ENCODE measurements at regions not wholly inside any gene's neighbourhood (a gene's known extent, or its start where the extent isn't known, plus 50 kb on each side); places are given as distances from the start of the nearest gene placed in this dataset.

- TF ChIP-seq GATA1 (IDR thresholded peaks at IDR 0.05; ENCODE audit: low read depth, low read length): no peak
- TF ChIP-seq POLR2A (IDR thresholded peaks at IDR 0.05; ENCODE audit: low read length): no peak
- no peak for DNase-seq
Observed at GRCh38 chr4:136540747-136541146, 991.5 kb downstream of the PCDH18 start.

GRCh38 chr4:136528131-136528530 is 1004.2 kb downstream of the PCDH18 start:
- TF ChIP-seq POLR2A (IDR thresholded peaks at IDR 0.05; ENCODE audit: low read length) (no peak), GATA1 (IDR thresholded peaks at IDR 0.05; ENCODE audit: low read depth, low read length) (no peak)
- no peak for DNase-seq

GRCh38 chr4:136526517-136526916 is 1005.8 kb downstream of the PCDH18 start:
- DNase-seq: no peak
- TF ChIP-seq GATA1 (IDR thresholded peaks at IDR 0.05; ENCODE audit: low read depth, low read length) (no peak), POLR2A (IDR thresholded peaks at IDR 0.05; ENCODE audit: low read length) (no peak)

GRCh38 chr4:136524039-136524438 is 1008.3 kb downstream of the PCDH18 start:
- no peak for TF ChIP-seq GATA1 (IDR thresholded peaks at IDR 0.05; ENCODE audit: low read depth, low read length)
- no peak for TF ChIP-seq POLR2A (IDR thresholded peaks at IDR 0.05; ENCODE audit: low read length)
- no peak for DNase-seq

- TF ChIP-seq GATA1 (IDR thresholded peaks at IDR 0.05; ENCODE audit: low read depth, low read length) (no peak), POLR2A (IDR thresholded peaks at IDR 0.05; ENCODE audit: low read length) (no peak)
- DNase-seq: no peak
Observed at GRCh38 chr4:136516371-136516770, 1015.9 kb downstream of the PCDH18 start.

- TF ChIP-seq POLR2A (IDR thresholded peaks at IDR 0.05; ENCODE audit: low read length) (no peak), GATA1 (IDR thresholded peaks at IDR 0.05; ENCODE audit: low read depth, low read length) (no peak)
- DNase-seq: no peak
Observed at GRCh38 chr4:136505020-136505419, 1027.3 kb downstream of the PCDH18 start.

GRCh38 chr4:136495851-136496250 is 1036.4 kb downstream of the PCDH18 start:
- no peak for DNase-seq
- TF ChIP-seq GATA1 (IDR thresholded peaks at IDR 0.05; ENCODE audit: low read depth, low read length): no peak
- TF ChIP-seq POLR2A (IDR thresholded peaks at IDR 0.05; ENCODE audit: low read length): no peak

GRCh38 chr4:136495076-136495475 is 1037.2 kb downstream of the PCDH18 start:
- DNase-seq: no peak
- TF ChIP-seq POLR2A (IDR thresholded peaks at IDR 0.05; ENCODE audit: low read length) (no peak), GATA1 (IDR thresholded peaks at IDR 0.05; ENCODE audit: low read depth, low read length) (no peak)

GRCh38 chr4:136489101-136489500 is 1043.2 kb downstream of the PCDH18 start:
- DNase-seq: no peak
- no peak for TF ChIP-seq POLR2A (IDR thresholded peaks at IDR 0.05; ENCODE audit: low read length)
- TF ChIP-seq GATA1 (IDR thresholded peaks at IDR 0.05; ENCODE audit: low read depth, low read length): no peak

- TF ChIP-seq POLR2A (IDR thresholded peaks at IDR 0.05; ENCODE audit: low read length) (no peak), GATA1 (IDR thresholded peaks at IDR 0.05; ENCODE audit: low read depth, low read length) (no peak)
- no peak for DNase-seq
Observed at GRCh38 chr4:136484996-136485395, 1047.3 kb downstream of the PCDH18 start.

GRCh38 chr4:136476753-136477152 is 1055.5 kb downstream of the PCDH18 start:
- DNase-seq: no peak
- no peak for TF ChIP-seq GATA1 (IDR thresholded peaks at IDR 0.05; ENCODE audit: low read depth, low read length)
- TF ChIP-seq POLR2A (IDR thresholded peaks at IDR 0.05; ENCODE audit: low read length): no peak

GRCh38 chr4:136471051-136471450 is 1061.2 kb downstream of the PCDH18 start:
- TF ChIP-seq GATA1 (IDR thresholded peaks at IDR 0.05; ENCODE audit: low read depth, low read length) (no peak), POLR2A (IDR thresholded peaks at IDR 0.05; ENCODE audit: low read length) (no peak)
- DNase-seq: no peak

- DNase-seq: no peak
Observed at GRCh38 chr4:136465691-136466090, 1066.6 kb downstream of the PCDH18 start.

GRCh38 chr4:136463941-136464340 is 1068.4 kb downstream of the PCDH18 start:
- TF ChIP-seq GATA1 (IDR thresholded peaks at IDR 0.05; ENCODE audit: low read depth, low read length) (no peak), POLR2A (IDR thresholded peaks at IDR 0.05; ENCODE audit: low read length) (no peak)
- no peak for DNase-seq

More at GRCh38 chr4:136465691-136466090, 1066.6 kb downstream of the PCDH18 start:
- TF ChIP-seq POLR2A (IDR thresholded peaks at IDR 0.05; ENCODE audit: low read length) (no peak), GATA1 (IDR thresholded peaks at IDR 0.05; ENCODE audit: low read depth, low read length) (no peak)

- no peak for DNase-seq
Observed at GRCh38 chr4:136461533-136461932, 1070.8 kb downstream of the PCDH18 start.

GRCh38 chr4:136458326-136458725 is 1074.0 kb downstream of the PCDH18 start:
- no peak for DNase-seq
- TF ChIP-seq GATA1 (IDR thresholded peaks at IDR 0.05; ENCODE audit: low read depth, low read length) (no peak), POLR2A (IDR thresholded peaks at IDR 0.05; ENCODE audit: low read length) (no peak)

More at GRCh38 chr4:136461533-136461932, 1070.8 kb downstream of the PCDH18 start:
- TF ChIP-seq POLR2A (IDR thresholded peaks at IDR 0.05; ENCODE audit: low read length) (no peak), GATA1 (IDR thresholded peaks at IDR 0.05; ENCODE audit: low read depth, low read length) (no peak)

Data from erythroblast (primary cell).